ENCODE measurements at regions not wholly inside any gene's neighbourhood (a gene's known extent, or its start where the extent isn't known, plus 50 kb on each side); places are given as distances from the start of the nearest gene placed in this dataset.

DNA sequence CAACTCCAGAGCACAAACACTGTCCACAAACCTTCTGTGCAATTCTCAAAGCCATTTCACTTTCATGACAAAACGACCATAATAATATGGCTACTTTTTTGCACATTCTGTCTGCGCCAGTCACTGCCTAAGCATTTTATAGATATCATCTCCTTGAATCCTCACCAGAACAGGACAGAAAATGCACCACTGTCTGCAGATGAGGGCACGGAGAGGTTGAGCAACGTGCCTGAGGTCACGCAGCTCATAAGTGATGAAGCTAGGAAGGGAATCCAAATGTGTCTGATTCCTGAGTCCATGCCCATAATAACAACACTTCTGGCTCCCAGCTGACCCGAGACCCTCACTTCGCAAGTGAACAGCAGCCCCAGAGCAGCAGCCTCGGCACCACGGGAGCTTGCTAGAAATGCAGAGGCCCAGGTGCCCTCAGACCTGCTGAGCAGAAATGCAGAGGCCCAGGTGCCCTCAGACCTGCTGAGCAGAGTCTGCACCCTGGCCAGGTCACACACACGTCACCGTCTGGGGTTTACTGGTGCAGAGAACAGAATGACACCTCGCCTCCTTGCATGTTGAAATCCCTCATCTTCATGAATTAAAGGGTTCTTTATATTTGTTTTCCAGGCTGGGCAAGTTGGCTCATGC lies 265.2 kb downstream of the BMP7 start:
- TF ChIP-seq CTCF (IDR thresholded peaks at IDR 0.05) (no peak), POLR2A (IDR thresholded peaks at IDR 0.05) (no peak)
